GM23338 (cell line): ENCODE measurements at regions not wholly inside any gene's neighbourhood (a gene's known extent, or its start where the extent isn't known, plus 50 kb on each side); places are given as distances from the start of the nearest gene placed in this dataset.

Experiments used
- ATAC-seq: fragments of 200-7000 bp; cut with Tn5 transposase; 3 replicates; pipeline ENCODE4 v1.9.1; 2020
- DNase-seq: peaks from one replicate; pipeline ENCODE4 v3.0.0-alpha.2; 2015; ENCODE audit warnings: low spot score
- H2AFZ ChIP-seq: fragments of 200-600 bp; sonication (generic); 2 replicates; pipeline ENCODE4 v1.8.0; 2016; ENCODE audit warnings: antibody characterized with exemption, mild to moderate bottlenecking, moderate library complexity
- H3F3A ChIP-seq: fragments of 200-600 bp; sonication (generic); replicated peaks from 2 replicates; pipeline ENCODE4 v1.8.0; 2017; ENCODE audit warnings: antibody characterized with exemption, mixed run types, low read depth
- H3K27ac ChIP-seq: fragments of 200-600 bp; sonication (generic); 2 replicates; pipeline ENCODE4 v1.6.1; 2016; ENCODE audit warnings: low read depth
- H3K27me3 ChIP-seq: fragments of 200-600 bp; sonication (generic); 2 replicates; pipeline ENCODE4 v1.8.0; 2016; ENCODE audit warnings: mild to moderate bottlenecking, mixed run types, moderate library complexity; ENCODE audit not compliant: insufficient read depth
- H3K36me3 ChIP-seq: fragments of 200-600 bp; sonication (generic); 2 replicates; pipeline ENCODE4 v1.8.0; 2016; ENCODE audit warnings: mild to moderate bottlenecking; ENCODE audit not compliant: insufficient read depth
- H3K4me1 ChIP-seq: fragments of 200-600 bp; sonication (generic); 2 replicates; pipeline ENCODE4 v1.8.0; 2016; ENCODE audit warnings: mild to moderate bottlenecking, moderate library complexity; ENCODE audit not compliant: insufficient read depth
- H3K4me2 ChIP-seq: fragments of 200-600 bp; sonication (generic); 2 replicates; pipeline ENCODE4 v1.7.1; 2017; ENCODE audit warnings: mixed run types
- H3K4me3 ChIP-seq: fragments of 200-600 bp; sonication (generic); 2 replicates; pipeline ENCODE4 v1.6.1; 2016; ENCODE audit warnings: mixed run types
- H3K79me2 ChIP-seq: fragments of 200-600 bp; sonication (generic); replicated peaks from 2 replicates; pipeline ENCODE4 v1.8.0; 2017; ENCODE audit warnings: mild to moderate bottlenecking; ENCODE audit not compliant: insufficient read depth
- H3K9me2 ChIP-seq: fragments of 200-600 bp; sonication (generic); 2 replicates; pipeline ENCODE4 v1.8.0; 2017; ENCODE audit not compliant: insufficient read depth
- H4K20me1 ChIP-seq: fragments of 200-600 bp; sonication (generic); replicated peaks from 2 replicates; pipeline ENCODE4 v1.8.0; 2017; ENCODE audit warnings: mild to moderate bottlenecking; ENCODE audit not compliant: insufficient read depth
- H3K27ac Mint-ChIP-seq: 2 replicates; pipeline ENCODE4 v1.8.0; 2020; ENCODE audit warnings: inconsistent platforms, mild to moderate bottlenecking, moderate library complexity, mixed read lengths
- H3K27me3 Mint-ChIP-seq: 3 replicates; pipeline ENCODE4 v1.8.0; 2022; ENCODE audit warnings: low read depth, mild to moderate bottlenecking, moderate library complexity, mixed read lengths, inconsistent platforms; ENCODE audit not compliant: insufficient read depth, poor library complexity
- H3K36me3 Mint-ChIP-seq: 3 replicates; pipeline ENCODE4 v1.8.0; 2021; ENCODE audit warnings: low read depth, mild to moderate bottlenecking, inconsistent platforms, moderate library complexity, mixed read lengths
- H3K4me1 Mint-ChIP-seq: 3 replicates; pipeline ENCODE4 v1.8.0; 2020; ENCODE audit warnings: mild to moderate bottlenecking, inconsistent platforms, mixed read lengths
- H3K4me3 Mint-ChIP-seq: 3 replicates; pipeline ENCODE4 v1.8.0; 2021; ENCODE audit warnings: moderate library complexity, mild to moderate bottlenecking, inconsistent platforms, mixed read lengths
- H3K9me3 Mint-ChIP-seq: 3 replicates; pipeline ENCODE4 v1.8.0; 2020; ENCODE audit warnings: moderate library complexity, mild to moderate bottlenecking, inconsistent platforms, mixed read lengths
- CREB1 ChIP-seq: fragments of 250-450 bp; sonication (Bioruptor Pico); IDR thresholded peaks from 2 replicates; pipeline ENCODE4 v1.5.0; 2020; ENCODE audit warnings: low read depth, mild to moderate bottlenecking, moderate library complexity
- EZH2 ChIP-seq: fragments of 200-600 bp; sonication (generic); IDR thresholded peaks from one replicate; pipeline ENCODE4 v1.8.0; 2017; ENCODE audit warnings: antibody characterized with exemption, mild to moderate bottlenecking, low read depth; ENCODE audit not compliant: unreplicated experiment
- EZH2phosphoT487 ChIP-seq: fragments of 200-600 bp; sonication (generic); IDR thresholded peaks from one replicate; pipeline ENCODE4 v1.8.1; 2018; ENCODE audit warnings: antibody characterized with exemption; ENCODE audit not compliant: unreplicated experiment
- JUNB ChIP-seq: IDR thresholded peaks from one replicate; pipeline ENCODE4 v1.6.1; 2016; ENCODE audit warnings: antibody characterized with exemption; ENCODE audit not compliant: unreplicated experiment
- NANOG ChIP-seq: IDR thresholded peaks from 2 replicates; pipeline ENCODE4 v1.6.1; 2016; ENCODE audit warnings: antibody characterized with exemption, borderline replicate concordance
- POLR2AphosphoS5 ChIP-seq: IDR thresholded peaks from 2 replicates; pipeline ENCODE4 v1.6.1; 2016; ENCODE audit warnings: antibody characterized with exemption, low read depth
- ZNF114 ChIP-seq: fragments of 250-450 bp; sonication (Bioruptor Pico); IDR thresholded peaks from 2 replicates; pipeline ENCODE4 v1.5.0; 2020; ENCODE audit warnings: mild to moderate bottlenecking, moderate library complexity
- ZNF331 ChIP-seq: fragments of 250-450 bp; sonication (Bioruptor Pico); IDR thresholded peaks from 2 replicates; pipeline ENCODE4 v1.5.0; 2020; ENCODE audit warnings: low read depth, mild to moderate bottlenecking, moderate library complexity
- TF ChIP-seq, protein P1 (sequence below): fragments of 250-450 bp; sonication (Bioruptor Pico); IDR thresholded peaks from 2 replicates; pipeline ENCODE4 v1.5.0; 2020; ENCODE audit warnings: mild to moderate bottlenecking, moderate library complexity
- TF ChIP-seq, protein P2 (sequence below): IDR thresholded peaks from 2 replicates; pipeline ENCODE4 v1.6.1; 2016; ENCODE audit warnings: antibody characterized with exemption

DNA sequence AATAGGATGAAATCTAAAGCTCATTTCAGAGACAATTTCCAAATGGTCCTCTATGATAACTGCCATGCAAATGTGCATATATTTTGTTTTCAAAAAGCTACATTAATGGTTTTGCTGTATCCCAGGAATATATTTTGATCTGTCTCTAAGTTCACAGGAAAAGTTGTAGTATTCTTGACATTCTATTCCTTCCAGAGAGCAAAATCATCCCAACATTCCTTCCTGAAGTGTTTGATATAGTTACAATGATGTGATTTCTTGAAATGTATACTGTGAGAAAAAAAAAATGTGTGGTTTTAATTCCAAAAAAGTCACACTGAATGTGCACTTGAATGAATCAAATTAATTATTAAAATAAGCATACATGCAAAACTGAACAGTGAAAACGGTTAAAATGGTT lies 996.0 kb upstream of the CITED2 start:
- Histone ChIP-seq H4K20me1 (no peaks in the 10 kb centered on the region), H3K36me3 (peaks cover 1% of the 10 kb centered on the region; the same call in 1 of the 2 replicates), H3K4me1 (0 out of 2 replicates have a peak, but pooled peaks cover 2% of the 10 kb centered on the region), H3K27me3 (no peaks in the 10 kb centered on the region), H3K79me2 (no peaks in the 10 kb centered on the region), H3K27ac (no peak overlapping the region), H3K4me3 (no peak overlapping the region), H3F3A (no peaks in the 10 kb centered on the region), H3K4me2 (no peak overlapping the region), H2AFZ (no peak overlapping the region), H3K9me2 (no peaks in the 10 kb centered on the region)
- ATAC-seq (no peak), DNase-seq (no peak)
- Mint-ChIP-seq H3K27me3 (peaks cover 2% of the 10 kb centered on the region), H3K9me3 (peaks cover 37% of the 10 kb centered on the region), H3K27ac (no peak overlapping the region), H3K36me3 (peaks cover 29% of the 10 kb centered on the region; the same call in 2 of the 3 replicates), H3K4me1 (peaks cover 6% of the 10 kb centered on the region), H3K4me3 (no peak overlapping the region)
- no peak for TF ChIP-seq EZH2
- TF ChIP-seq JUNB = no peak
- no peak for TF ChIP-seq ZNF114
- TF ChIP-seq NANOG = no peak
- no peak for TF ChIP-seq POLR2AphosphoS5
- TF ChIP-seq, protein P1, sequence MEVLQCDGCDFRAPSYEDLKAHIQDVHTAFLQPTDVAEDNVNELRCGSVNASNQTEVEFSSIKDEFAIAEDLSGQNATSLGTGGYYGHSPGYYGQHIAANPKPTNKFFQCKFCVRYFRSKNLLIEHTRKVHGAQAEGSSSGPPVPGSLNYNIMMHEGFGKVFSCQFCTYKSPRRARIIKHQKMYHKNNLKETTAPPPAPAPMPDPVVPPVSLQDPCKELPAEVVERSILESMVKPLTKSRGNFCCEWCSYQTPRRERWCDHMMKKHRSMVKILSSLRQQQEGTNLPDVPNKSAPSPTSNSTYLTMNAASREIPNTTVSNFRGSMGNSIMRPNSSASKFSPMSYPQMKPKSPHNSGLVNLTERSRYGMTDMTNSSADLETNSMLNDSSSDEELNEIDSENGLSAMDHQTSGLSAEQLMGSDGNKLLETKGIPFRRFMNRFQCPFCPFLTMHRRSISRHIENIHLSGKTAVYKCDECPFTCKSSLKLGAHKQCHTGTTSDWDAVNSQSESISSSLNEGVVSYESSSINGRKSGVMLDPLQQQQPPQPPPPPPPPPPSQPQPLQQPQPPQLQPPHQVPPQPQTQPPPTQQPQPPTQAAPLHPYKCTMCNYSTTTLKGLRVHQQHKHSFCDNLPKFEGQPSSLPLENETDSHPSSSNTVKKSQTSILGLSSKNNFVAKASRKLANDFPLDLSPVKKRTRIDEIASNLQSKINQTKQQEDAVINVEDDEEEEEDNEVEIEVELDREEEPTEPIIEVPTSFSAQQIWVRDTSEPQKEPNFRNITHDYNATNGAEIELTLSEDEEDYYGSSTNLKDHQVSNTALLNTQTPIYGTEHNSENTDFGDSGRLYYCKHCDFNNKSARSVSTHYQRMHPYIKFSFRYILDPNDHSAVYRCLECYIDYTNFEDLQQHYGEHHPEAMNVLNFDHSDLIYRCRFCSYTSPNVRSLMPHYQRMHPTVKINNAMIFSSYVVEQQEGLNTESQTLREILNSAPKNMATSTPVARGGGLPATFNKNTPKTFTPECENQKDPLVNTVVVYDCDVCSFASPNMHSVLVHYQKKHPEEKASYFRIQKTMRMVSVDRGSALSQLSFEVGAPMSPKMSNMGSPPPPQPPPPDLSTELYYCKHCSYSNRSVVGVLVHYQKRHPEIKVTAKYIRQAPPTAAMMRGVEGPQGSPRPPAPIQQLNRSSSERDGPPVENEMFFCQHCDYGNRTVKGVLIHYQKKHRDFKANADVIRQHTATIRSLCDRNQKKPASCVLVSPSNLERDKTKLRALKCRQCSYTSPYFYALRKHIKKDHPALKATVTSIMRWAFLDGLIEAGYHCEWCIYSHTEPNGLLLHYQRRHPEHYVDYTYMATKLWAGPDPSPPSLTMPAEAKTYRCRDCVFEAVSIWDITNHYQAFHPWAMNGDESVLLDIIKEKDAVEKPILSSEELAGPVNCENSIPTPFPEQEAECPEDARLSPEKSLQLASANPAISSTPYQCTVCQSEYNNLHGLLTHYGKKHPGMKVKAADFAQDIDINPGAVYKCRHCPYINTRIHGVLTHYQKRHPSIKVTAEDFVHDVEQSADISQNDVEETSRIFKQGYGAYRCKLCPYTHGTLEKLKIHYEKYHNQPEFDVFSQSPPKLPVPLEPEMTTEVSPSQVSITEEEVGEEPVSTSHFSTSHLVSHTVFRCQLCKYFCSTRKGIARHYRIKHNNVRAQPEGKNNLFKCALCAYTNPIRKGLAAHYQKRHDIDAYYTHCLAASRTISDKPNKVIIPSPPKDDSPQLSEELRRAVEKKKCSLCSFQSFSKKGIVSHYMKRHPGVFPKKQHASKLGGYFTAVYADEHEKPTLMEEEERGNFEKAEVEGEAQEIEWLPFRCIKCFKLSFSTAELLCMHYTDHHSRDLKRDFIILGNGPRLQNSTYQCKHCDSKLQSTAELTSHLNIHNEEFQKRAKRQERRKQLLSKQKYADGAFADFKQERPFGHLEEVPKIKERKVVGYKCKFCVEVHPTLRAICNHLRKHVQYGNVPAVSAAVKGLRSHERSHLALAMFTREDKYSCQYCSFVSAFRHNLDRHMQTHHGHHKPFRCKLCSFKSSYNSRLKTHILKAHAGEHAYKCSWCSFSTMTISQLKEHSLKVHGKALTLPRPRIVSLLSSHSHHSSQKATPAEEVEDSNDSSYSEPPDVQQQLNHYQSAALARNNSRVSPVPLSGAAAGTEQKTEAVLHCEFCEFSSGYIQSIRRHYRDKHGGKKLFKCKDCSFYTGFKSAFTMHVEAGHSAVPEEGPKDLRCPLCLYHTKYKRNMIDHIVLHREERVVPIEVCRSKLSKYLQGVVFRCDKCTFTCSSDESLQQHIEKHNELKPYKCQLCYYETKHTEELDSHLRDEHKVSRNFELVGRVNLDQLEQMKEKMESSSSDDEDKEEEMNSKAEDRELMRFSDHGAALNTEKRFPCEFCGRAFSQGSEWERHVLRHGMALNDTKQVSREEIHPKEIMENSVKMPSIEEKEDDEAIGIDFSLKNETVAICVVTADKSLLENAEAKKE (CRISPR knock-in tag) = no peak
- no peak for TF ChIP-seq CREB1
- TF ChIP-seq ZNF331 (CRISPR knock-in tag) = no peak
- TF ChIP-seq EZH2phosphoT487 = no peak
- TF ChIP-seq, protein P2, sequence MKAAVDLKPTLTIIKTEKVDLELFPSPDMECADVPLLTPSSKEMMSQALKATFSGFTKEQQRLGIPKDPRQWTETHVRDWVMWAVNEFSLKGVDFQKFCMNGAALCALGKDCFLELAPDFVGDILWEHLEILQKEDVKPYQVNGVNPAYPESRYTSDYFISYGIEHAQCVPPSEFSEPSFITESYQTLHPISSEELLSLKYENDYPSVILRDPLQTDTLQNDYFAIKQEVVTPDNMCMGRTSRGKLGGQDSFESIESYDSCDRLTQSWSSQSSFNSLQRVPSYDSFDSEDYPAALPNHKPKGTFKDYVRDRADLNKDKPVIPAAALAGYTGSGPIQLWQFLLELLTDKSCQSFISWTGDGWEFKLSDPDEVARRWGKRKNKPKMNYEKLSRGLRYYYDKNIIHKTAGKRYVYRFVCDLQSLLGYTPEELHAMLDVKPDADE = no peak
